ENCODE measurements at regions not wholly inside any gene's neighbourhood (a gene's known extent, or its start where the extent isn't known, plus 50 kb on each side); places are given as distances from the start of the nearest gene placed in this dataset.

- DNase-seq, result no peak
Observed at GRCh38 chr17:77266891-77267341, 126.1 kb downstream of the SEC14L1 start.

GRCh38 chr17:77269696-77270681 lies 129.2 kb downstream of the SEC14L1 start:
- DNase-seq, result no peak

- DNase-seq, result no peak
Observed at GRCh38 chr17:77271411-77271810, 130.6 kb downstream of the SEC14L1 start.

GRCh38 chr17:77273397-77274085 lies 132.8 kb downstream of the SEC14L1 start:
- no peak for DNase-seq

- DNase-seq, result no peak
Observed at GRCh38 chr17:77274096-77274845, 133.5 kb downstream of the SEC14L1 start.

- DNase-seq, result no peak
Observed at GRCh38 chr17:77279448-77280303, 138.9 kb downstream of the SEC14L1 start.

- no peak for DNase-seq
Observed at GRCh38 chr17:77280304-77281121, 139.7 kb downstream of the SEC14L1 start.

GRCh38 chr17:77281122-77281903 lies 140.5 kb downstream of the SEC14L1 start:
- peak; percentile 71 for DNase-seq

GRCh38 chr17:77281904-77282367 lies 141.2 kb downstream of the SEC14L1 start:
- DNase-seq, result no peak

GRCh38 chr17:77282524-77283515 lies 142.1 kb downstream of the SEC14L1 start:
- DNase-seq, result no peak

GRCh38 chr17:77284023-77284617 lies 143.4 kb downstream of the SEC14L1 start:
- no peak for DNase-seq

- peak; percentile 24 for DNase-seq
Observed at GRCh38 chr17:77285594-77286390, 145.0 kb downstream of the SEC14L1 start.

GRCh38 chr17:77286391-77286640 lies 145.5 kb downstream of the SEC14L1 start:
- DNase-seq, result no peak

- no peak for DNase-seq
Observed at GRCh38 chr17:77286641-77287431, 146.1 kb downstream of the SEC14L1 start.

- no peak for DNase-seq
Observed at GRCh38 chr17:77287432-77288068, 146.8 kb downstream of the SEC14L1 start.

GRCh38 chr17:77288115-77288619 lies 147.4 kb downstream of the SEC14L1 start:
- DNase-seq, result no peak
